ENCODE measurements at regions not wholly inside any gene's neighbourhood (a gene's known extent, or its start where the extent isn't known, plus 50 kb on each side); places are given as distances from the start of the nearest gene placed in this dataset.

DNA sequence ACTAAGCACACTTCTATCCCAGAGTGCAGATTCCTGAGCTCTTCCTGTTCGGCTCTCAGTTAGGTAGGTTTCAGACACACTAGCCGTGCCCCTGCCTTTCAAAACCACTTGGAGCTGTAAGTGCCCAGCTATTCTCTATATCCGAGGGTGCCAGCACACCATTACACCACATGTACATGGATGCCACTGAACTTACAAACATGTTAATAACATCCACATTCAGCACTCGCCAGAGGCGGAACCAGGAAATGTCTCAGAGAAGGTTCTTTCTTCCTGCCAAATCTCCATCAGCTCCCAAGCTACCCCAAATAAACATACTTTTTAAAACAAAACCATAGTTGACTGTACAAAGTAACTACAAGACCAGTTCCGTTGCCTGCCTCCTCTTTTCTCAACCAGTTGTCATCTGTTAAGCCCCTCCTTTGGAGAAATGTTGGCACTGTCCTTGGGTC lies 78.4 kb upstream of the CTTNBP2NL start:
- DNase-seq = no peak
- H3K9me3 Mint-ChIP-seq = no peaks in the 10 kb centered on the region
- H3K27ac Mint-ChIP-seq = no peak overlapping the region
- H3K36me3 Mint-ChIP-seq = no peaks in the 10 kb centered on the region
- no peaks in the 10 kb centered on the region for H3K4me1 Mint-ChIP-seq
- CTCF ChIA-PET = no interaction called here
- H3K27me3 Mint-ChIP-seq = peaks cover 14% of the 10 kb centered on the region
- H3K4me3 Mint-ChIP-seq = no peak overlapping the region

DNA sequence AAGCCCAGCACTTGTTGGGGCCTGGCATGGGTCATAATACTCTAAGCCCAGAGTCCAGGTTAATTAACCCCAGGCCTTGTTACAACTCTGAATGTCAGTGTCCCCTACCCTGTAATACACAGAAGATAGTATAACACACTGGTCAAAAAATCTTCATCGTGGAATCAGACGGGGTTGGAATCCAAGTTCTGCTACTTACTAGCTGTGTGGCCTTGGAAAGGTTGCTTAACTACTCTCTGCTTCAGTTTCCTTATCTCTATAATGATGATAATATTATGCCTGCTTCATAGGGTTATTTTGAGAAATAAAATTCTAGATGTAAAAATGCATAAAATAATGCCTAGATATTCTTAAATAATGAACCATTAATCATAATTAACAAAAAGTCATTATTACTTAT lies 77.8 kb upstream of the CTTNBP2NL start:
- Mint-ChIP-seq H3K4me1 (no peaks in the 10 kb centered on the region), H3K4me3 (no peak overlapping the region), H3K36me3 (no peaks in the 10 kb centered on the region), H3K9me3 (no peaks in the 10 kb centered on the region), H3K27me3 (peaks cover 19% of the 10 kb centered on the region), H3K27ac (no peak overlapping the region)
- DNase-seq = no peak
- CTCF ChIA-PET = no interaction called here

DNA sequence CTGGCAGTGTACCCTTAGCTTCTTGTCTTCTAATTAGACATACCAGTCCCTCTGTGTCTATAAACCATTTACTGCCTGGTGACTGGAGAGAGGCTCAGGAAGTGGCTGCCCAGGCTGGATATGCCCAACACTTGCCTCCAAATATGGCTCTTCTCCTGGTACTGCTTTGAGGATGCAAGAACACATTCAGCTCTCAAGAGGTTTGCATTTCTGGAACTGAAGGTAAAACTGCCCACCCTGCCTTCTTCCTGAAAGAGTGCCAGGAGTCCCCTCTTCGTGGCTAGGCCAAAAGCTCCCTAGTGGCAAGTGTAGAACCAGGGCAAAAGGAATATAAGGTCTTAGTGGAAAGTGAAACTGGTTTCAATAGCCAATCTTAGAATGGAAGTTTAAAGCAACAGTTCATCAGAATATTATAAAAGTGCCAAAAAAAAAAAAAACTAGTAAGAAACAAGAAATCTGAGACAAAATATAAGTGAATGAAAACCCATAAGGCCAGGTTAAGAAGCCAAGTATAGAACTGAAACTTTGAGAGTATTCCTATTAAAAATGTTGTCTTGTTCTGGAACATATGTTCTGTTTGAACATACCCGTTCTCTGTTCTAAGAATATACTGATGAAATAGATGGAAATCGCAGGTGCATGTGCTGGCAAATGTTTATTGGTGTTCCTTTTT lies 77.2 kb upstream of the CTTNBP2NL start:
- H3K4me3 Mint-ChIP-seq = no peak overlapping the region
- CTCF ChIA-PET = no interaction called here

DNA sequence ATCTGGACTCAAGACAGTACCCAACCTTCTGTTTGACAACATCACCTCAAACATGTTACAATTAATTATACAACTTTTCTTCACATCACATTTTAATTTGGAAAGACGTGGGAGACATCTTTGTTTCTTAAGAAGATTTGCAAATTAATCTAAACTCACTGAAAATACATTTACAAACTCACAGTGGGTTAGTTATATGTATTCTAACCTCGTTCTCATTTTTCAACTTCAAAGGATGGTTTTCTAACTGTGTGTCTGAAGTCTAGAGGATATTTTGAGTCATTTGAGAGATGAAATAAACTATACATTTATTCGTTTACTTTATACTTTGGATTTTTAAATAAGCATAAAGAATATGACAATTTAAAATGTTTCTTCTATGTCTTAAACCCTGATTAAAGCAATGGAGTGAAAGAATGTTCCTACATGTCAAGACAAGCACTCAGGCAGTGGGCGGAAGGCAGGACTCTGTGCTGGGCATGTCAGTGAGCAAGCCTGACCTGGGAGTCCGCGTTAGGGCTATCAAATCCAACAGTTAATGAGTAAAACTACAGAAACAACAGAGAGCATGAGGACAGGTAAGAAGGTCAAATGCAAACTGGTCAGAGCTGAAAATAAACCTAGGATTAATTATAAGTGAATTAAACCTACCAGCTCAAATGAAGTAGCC lies 76.5 kb upstream of the CTTNBP2NL start:
- H3K36me3 Mint-ChIP-seq = no peaks in the 10 kb centered on the region
- H3K27ac Mint-ChIP-seq = no peak overlapping the region
- CTCF ChIA-PET = no interaction called here
- no peaks in the 10 kb centered on the region for H3K9me3 Mint-ChIP-seq
- H3K4me3 Mint-ChIP-seq = no peak overlapping the region
- H3K4me1 Mint-ChIP-seq = no peaks in the 10 kb centered on the region
- no peak for DNase-seq
- peaks cover 22% of the 10 kb centered on the region for H3K27me3 Mint-ChIP-seq

More for the DNA sequence above, 77.2 kb upstream of the CTTNBP2NL start:
- no peak for DNase-seq
- H3K36me3 Mint-ChIP-seq = no peaks in the 10 kb centered on the region
- no peaks in the 10 kb centered on the region for H3K9me3 Mint-ChIP-seq
- no peaks in the 10 kb centered on the region for H3K4me1 Mint-ChIP-seq
- peaks cover 16% of the 10 kb centered on the region for H3K27me3 Mint-ChIP-seq
- no peak overlapping the region for H3K27ac Mint-ChIP-seq

DNA sequence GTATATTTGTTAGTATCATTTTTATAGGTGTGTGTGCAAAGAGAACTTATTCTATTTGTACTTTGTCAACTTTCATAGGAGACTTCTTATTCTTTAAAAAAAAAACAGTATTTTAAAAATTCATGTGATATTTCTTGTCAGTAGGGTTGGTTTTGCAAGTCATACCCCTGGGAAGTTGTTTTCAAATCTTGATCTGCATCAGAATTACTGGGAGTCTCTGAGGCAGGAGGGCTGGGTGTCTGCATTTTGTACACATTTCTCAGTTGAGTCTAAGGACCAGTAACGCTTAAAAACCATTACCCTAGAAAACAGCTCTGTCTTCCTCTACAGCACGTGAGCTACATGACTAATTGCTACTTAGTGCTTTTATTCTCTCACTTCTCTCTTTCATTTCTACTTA lies 76.0 kb upstream of the CTTNBP2NL start:
- no peaks in the 10 kb centered on the region for H3K36me3 Mint-ChIP-seq
- CTCF ChIA-PET = no interaction called here
- DNase-seq = no peak
- H3K27ac Mint-ChIP-seq = no peak overlapping the region
- peaks cover 27% of the 10 kb centered on the region for H3K27me3 Mint-ChIP-seq
- no peaks in the 10 kb centered on the region for H3K9me3 Mint-ChIP-seq
- no peak overlapping the region for H3K4me3 Mint-ChIP-seq
- no peaks in the 10 kb centered on the region for H3K4me1 Mint-ChIP-seq

DNA sequence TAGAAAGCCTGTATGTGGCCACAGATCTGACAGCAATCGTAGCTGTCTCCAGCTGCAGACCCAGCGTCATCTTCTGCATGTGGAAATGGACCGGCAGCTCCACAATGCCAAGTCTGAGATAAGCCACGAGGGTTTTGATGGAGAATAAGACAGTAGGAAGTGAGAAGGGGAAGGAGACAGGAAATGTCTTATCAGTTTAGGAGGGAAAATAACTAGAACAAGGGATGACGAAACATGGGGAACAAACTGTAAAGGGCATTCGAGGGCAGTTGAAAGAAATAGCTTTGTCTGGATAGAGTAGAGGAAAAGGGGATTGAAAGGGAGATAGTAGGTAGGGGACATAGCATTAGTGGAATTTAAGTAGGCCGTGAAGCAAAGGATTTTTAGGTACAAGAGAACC lies 74.0 kb upstream of the CTTNBP2NL start:
- Mint-ChIP-seq H3K27me3 (peaks cover 41% of the 10 kb centered on the region), H3K36me3 (no peaks in the 10 kb centered on the region), H3K9me3 (no peaks in the 10 kb centered on the region), H3K4me3 (no peak overlapping the region), H3K4me1 (no peaks in the 10 kb centered on the region), H3K27ac (no peak overlapping the region)
- CTCF ChIA-PET = interaction anchor here (1.3 kb wide), 1 partner anchor 15 kb away, joined by 3 read pairs; no protein-coding TSS in a partner anchor
- no peak for DNase-seq

DNA sequence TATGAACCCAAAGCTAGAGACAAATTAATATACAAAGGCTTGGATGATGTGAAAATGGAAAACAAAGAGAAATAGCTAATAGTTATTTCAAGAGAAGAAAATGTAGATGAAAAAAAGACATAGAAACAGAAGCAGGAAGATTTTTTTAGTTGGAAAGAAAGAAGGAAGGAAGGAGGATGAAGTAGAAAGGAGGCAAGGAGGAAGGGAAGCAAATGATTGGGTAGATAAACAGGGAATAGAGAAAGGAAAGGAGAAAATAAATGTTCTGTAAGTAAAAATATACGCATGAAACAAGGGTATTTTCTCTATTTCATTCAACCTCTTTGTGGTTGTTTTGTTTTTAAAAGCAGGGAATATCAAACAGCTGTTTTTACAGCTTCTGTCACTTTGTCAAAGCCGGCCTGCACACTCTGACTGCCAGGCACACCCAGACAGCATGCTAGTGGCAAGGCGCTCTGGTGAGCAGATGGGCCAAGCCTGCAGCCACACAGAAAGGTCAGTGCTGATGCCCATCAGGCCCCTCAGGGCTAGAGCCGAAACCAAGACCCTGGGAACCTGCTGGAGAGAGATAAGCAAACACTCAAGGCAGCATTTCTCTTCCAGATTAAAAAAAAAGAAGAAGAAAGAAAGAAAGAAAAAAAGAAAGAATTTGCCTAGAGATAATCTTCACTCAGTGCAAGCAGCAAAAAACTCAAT lies 72.9 kb upstream of the CTTNBP2NL start:
- Mint-ChIP-seq H3K4me1 (no peaks in the 10 kb centered on the region), H3K4me3 (no peak overlapping the region)

DNA sequence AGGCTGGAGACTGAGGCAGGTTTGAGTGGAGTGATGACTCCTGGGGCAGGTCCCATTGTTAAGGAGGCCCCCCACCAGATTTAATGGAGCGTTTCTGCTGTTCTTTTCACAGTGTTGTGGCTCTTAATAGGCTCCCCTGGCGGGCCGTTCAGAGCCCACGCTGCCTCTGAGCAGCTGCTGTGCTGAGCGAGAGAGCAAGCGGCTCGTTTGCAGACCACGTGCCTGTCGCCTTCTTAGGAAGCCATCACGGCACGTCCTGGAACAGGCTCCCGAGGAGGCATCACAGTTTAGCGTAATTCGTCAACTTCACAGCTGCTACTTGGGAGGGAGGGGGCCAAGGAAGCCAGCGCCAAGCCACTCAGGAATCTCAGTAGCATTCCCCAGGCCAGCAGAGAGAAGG lies 70.5 kb upstream of the CTTNBP2NL start:
- Mint-ChIP-seq H3K36me3 (no peaks in the 10 kb centered on the region), H3K4me3 (no peak overlapping the region), H3K27me3 (peaks cover 53% of the 10 kb centered on the region), H3K9me3 (no peaks in the 10 kb centered on the region), H3K27ac (no peak overlapping the region), H3K4me1 (no peaks in the 10 kb centered on the region)
- DNase-seq = no peak
- CTCF ChIA-PET = no interaction called here

More for the DNA sequence above, 72.9 kb upstream of the CTTNBP2NL start:
- Mint-ChIP-seq H3K36me3 (no peaks in the 10 kb centered on the region), H3K27ac (no peak overlapping the region), H3K9me3 (no peaks in the 10 kb centered on the region), H3K27me3 (peaks cover 42% of the 10 kb centered on the region)
- DNase-seq = no peak
- CTCF ChIA-PET = interaction anchor here (1.2 to 1.3 kb wide), 2 partner anchors 14 to 31 kb away, joined by 3 to 4 read pairs; no protein-coding TSS in a partner anchor

DNA sequence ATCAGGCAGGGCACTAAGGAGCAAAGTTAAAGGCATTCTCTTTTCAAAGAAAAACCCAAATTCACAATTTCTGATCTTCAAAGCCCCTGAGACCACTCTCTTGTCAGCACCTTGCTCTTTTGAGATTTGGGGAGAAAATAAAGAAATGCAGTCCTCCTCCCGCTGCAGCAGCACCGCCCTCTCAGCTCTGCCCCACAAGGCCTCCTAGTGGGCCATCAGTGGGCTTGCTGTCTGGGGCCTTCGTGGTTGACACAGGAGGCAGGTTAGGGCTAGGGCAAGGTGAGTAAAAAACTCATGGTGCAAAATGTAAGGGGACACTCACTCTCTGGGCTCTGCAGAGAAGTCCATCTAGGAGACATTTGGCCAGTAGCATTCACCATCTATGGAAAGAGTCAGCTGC lies 67.4 kb upstream of the CTTNBP2NL start:
- no peaks in the 10 kb centered on the region for H3K36me3 Mint-ChIP-seq
- CTCF ChIA-PET = no interaction called here
- H3K27ac Mint-ChIP-seq = no peak overlapping the region
- no peak overlapping the region for H3K4me3 Mint-ChIP-seq
- H3K4me1 Mint-ChIP-seq = no peaks in the 10 kb centered on the region
- peaks cover 57% of the 10 kb centered on the region for H3K27me3 Mint-ChIP-seq
- no peaks in the 10 kb centered on the region for H3K9me3 Mint-ChIP-seq
- DNase-seq = no peak

DNA sequence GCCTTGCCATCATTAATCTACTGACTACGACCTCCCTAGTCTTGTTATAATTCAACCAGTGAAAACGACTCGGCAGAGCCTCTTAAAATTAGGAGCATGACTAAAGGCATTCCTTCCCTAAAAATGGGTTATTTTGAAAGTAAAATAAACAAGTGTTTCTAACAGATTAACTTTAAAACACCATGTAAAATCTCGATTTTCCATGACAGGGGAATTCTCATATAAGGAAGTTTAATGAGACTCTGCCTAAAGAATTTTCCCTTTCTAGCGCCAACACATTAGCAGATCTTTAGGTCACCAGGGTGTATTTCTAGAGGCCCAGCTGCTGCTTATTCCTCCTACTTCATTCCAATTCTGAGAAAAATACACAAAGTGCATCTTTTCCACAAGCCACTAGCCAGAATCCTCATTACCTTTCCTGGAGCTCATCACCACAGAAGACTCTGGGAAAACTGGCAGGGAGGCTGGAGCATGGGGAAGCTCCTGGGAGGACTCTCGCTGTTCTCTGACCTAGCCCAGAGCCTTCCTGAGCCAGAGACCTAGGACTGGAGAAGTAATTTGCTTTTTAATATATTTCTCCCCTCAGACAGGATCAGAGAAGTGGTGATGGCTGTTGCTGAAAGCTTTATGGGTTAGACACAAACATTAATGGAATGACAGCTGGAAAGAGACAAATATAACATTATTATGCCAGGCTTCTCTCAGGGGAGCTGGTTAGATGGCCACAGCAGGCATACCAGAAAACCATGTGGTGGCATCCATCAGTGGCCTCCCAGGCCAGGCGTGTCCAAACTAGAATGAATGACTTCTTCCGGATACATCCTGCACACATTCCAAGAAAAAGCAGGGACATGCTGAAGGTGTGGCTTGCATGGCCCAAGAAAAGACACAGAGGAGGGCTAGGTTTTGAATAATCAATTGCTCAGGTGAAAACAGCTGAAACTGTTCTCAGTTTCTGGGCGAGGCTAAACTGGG lies 63.6 kb upstream of the CTTNBP2NL start:
- Mint-ChIP-seq H3K27ac (no peak overlapping the region), H3K9me3 (no peaks in the 10 kb centered on the region), H3K36me3 (no peaks in the 10 kb centered on the region), H3K4me1 (peaks cover 6% of the 10 kb centered on the region), H3K4me3 (no peak overlapping the region), H3K27me3 (peaks cover 46% of the 10 kb centered on the region)
- DNase-seq = no peak
- CTCF ChIA-PET = interaction anchor here (0.7 kb wide), 1 partner anchor 38 kb away, joined by 3 read pairs; no protein-coding TSS in a partner anchor

DNA sequence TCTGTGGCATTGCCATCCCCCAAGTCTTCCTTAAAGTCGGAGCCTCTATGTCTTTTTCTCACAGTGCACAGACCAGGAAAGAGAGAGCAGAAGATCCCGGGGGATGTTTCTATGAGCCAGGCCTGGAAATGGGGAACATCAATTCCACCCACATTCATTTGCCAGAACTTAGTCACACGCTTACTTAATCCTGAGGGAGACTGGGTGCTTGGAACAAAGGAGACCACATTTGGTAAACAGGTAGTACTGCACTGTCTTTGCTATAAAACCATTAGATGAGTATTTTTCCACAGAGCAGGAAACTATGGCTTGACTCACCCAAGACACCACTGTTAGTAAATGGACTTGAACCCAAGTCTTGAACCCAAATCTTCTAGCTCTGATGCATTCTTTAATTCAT lies 60.7 kb upstream of the CTTNBP2NL start:
- CTCF ChIA-PET = interaction anchor here (1.6 to 1.7 kb wide), 2 partner anchors 31 to 36 kb away, joined by 3 to 4 read pairs; no protein-coding TSS in a partner anchor
- no peak overlapping the region for H3K4me3 Mint-ChIP-seq
- H3K27me3 Mint-ChIP-seq = peaks cover 46% of the 10 kb centered on the region
- peaks cover 6% of the 10 kb centered on the region for H3K4me1 Mint-ChIP-seq
- peaks cover 2% of the 10 kb centered on the region for H3K9me3 Mint-ChIP-seq
- no peaks in the 10 kb centered on the region for H3K36me3 Mint-ChIP-seq
- H3K27ac Mint-ChIP-seq = no peak overlapping the region
- DNase-seq = no peak

DNA sequence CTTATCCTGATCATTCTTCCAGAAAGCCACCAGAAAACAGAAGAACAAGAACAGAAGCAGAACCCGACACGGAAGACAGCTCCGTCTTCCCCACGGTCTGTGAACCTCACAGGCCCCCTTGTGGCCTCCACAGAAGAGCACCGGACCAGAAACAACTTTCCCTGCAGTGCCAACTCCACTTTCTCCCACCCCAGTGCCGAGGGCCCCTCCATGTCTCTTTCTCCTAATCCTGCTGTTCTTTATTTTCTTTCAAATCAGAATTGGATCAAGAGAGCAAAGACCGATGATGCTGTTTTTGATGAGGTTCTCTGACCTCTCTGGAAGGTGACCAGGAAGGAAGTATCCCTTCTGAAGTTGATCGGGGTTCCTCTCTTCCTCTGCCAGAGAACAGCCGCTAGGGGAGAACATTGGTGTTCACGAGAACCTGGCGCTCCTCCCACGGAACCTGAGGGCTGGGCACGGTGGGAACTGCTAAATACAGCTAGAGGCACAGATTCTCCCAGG lies 58.9 kb upstream of the CTTNBP2NL start:
- Mint-ChIP-seq H3K36me3 (no peaks in the 10 kb centered on the region), H3K9me3 (peaks cover 2% of the 10 kb centered on the region), H3K4me1 (peaks cover 6% of the 10 kb centered on the region), H3K4me3 (no peak overlapping the region), H3K27me3 (peaks cover 47% of the 10 kb centered on the region), H3K27ac (no peak overlapping the region)
- CTCF ChIA-PET = interaction anchor here (0.5 to 1.7 kb wide), 8 partner anchors 8 to 488 kb away, joined by 3 to 4 read pairs (median 3); no protein-coding TSS in a partner anchor
- peak; percentile 32 for DNase-seq

DNA sequence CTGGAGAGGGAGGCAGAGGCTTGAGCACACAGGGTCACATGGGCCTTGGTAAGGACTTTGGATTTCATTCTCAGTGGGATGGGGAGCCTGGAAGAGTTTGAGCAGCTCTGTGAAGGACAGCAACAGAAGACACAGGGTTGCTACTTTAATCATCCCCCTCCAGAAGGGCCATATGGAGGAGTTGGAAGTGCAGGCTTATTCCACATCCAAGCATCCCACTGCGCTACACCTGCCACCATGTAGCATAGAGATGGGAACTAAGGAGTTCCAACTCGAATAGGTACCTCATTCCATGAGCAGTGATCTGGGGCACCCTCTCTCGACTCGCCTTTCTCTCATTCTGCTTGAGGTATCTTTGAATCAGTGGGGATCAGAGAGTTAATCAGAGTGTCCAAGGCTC lies 54.0 kb upstream of the CTTNBP2NL start:
- Mint-ChIP-seq H3K27ac (no peak overlapping the region), H3K27me3 (peaks cover 34% of the 10 kb centered on the region), H3K9me3 (peaks cover 2% of the 10 kb centered on the region), H3K36me3 (no peaks in the 10 kb centered on the region), H3K4me3 (no peak overlapping the region), H3K4me1 (peaks cover 24% of the 10 kb centered on the region)
- CTCF ChIA-PET = no interaction called here
- no peak for DNase-seq
